Suppressor macrophage treated with lipopolysaccharide for 4 hours (primary cell): ENCODE measurements at regions not wholly inside any gene's neighbourhood (a gene's known extent, or its start where the extent isn't known, plus 50 kb on each side); places are given as distances from the start of the nearest gene placed in this dataset.

Experiments
- DNase-seq: peaks from one replicate; pipeline ENCODE4 v3.0.0-alpha.2; 2020

GRCh38 chr5:167965710-167966109 is 325.7 kb upstream of the WWC1 start:
- no peak for DNase-seq

DNA sequence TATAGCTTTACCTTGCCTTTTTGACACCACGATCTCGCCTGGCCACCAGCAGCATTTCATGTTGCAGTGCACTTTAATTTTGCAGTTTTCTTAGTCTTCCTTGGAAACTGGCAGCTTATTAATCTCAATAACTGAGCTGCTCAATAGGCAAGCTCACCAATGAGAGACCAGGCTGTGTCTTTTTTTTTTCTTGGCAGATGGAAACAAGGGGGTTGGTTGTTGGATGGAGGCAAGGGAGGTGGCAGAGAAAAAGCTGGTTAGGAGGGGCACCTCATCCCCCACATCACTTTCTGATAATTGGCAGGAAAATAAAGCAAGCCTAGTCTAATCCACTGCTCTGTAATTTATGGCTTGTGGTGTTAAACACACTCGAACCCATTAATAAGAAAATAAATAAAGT is 324.5 kb upstream of the WWC1 start:
- DNase-seq: no peak

GRCh38 chr5:167967494-167968177 is 323.8 kb upstream of the WWC1 start:
- no peak for DNase-seq

- DNase-seq: no peak
These were observed 322.6 kb upstream of the WWC1 start for GRCh38 chr5:167968837-167969236.

DNA sequence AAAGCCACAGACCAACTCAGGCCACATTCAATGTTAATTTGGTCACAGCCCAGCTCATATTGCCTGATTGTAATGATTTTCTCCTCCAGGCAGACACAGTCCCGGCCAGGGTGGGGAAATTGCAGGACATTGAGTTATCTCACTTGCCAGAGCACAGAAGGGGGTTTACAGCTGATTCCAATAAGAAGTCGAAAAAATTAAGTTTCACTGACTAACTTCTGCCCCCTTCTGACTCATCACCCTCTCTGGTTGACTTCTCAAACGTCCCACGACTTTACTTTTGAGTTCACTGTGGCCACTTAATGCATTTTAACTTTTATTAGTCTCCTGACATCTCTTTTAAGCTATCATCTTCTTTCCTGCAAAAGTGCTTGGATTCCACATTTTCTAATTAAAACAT is 321.4 kb upstream of the WWC1 start:
- DNase-seq: no peak

- no peak for DNase-seq
These were observed 319.7 kb upstream of the WWC1 start for GRCh38 chr5:167971706-167972105.

DNA sequence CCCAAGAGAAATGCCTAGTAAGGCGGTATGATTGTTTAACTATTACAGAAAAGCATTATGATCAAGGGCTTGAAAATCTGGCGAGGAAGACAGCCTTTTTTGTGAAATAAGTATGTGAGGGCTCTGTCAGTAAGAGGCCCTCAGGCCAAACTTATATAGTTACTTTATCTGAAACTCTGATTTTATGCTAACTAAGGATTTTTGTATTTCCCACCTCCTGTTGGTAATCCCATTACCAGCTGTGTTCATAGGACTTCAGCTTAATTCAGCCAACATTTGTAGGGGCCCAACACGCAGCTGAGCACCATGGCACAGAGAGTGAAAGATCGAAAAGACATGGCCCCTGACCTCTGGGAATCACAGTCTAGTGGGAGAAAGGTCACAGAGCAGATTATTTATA is 318.3 kb upstream of the WWC1 start:
- no peak for DNase-seq

DNA sequence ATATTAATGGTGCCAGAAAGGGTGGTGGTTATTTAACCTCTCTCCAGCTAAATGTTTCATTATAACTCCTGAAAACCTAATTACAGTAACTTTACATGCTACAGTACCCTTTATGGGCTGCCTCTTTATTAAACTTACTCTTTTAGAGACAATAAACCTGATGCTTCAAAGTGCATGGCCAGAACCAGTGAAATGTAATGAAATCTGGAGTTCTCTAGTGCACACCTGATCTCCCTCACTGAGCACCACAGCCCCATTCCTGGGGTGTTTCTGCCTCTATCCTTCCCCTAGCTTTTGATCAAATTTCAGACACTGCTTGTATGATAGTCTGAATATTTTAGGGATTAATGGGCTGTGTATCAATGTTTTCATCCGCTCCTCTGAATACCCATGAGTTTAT is 306.5 kb upstream of the WWC1 start:
- DNase-seq: no peak

GRCh38 chr5:167985373-167985772 is 306.1 kb upstream of the WWC1 start:
- no peak for DNase-seq

DNA sequence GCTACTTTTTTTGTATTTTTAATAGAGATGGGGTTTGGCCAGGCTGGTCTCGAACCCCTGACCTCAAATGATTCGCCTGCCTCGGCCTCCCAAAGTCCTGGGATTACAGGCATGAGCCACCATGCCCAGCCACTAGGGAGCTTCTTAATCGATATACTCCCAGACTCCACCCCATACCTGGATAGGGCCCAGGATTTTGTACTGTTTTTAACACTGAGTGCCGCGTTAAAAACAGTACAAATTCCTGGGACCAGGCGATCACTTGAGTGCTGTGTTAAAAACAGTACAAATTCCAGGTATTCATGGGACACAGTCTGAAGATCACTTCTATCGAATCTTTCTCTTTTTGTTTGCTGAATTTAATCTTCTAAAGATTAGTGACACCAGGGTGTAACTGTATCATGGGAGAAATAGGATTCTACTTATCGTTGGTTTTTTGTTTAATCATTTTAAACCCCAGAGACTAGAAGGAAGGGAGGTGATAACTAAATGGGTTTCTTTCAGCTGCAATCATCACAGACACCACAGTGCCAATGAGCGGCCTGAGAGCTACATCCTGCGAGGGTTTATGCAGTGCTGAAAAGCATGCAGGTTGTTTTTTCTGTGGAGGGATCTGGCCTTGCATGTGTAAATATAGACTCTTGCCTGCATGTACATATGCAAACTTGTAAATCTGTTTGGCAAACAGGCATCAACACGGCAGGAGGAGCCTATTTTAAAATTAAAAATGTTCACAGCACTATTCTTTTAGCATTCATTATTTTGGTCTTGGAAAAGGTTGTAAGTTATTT is 303.8 kb upstream of the WWC1 start:
- no peak for DNase-seq

- DNase-seq: no peak
These were observed 298.6 kb upstream of the WWC1 start for GRCh38 chr5:167992868-167993267.

DNA sequence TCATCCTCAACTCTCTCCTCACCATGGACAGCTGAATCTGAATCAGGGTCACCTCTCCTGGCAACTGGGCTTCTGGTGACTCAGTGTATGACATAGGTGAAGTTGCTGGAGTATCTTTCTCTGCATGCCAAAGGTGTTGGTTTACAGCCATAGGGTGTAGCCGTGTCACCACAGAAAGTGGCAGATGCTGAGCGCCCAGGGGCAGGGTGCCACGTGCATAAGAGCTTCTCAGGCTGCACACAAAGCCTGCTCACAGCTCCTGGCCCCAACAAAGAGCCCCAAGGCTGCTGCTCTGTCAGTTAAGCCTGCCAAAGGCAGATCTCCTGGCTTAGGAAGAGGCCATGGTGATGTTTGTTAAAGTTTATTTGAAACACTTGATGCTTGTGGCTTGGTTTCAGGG is 297.7 kb upstream of the WWC1 start:
- DNase-seq: no peak

DNA sequence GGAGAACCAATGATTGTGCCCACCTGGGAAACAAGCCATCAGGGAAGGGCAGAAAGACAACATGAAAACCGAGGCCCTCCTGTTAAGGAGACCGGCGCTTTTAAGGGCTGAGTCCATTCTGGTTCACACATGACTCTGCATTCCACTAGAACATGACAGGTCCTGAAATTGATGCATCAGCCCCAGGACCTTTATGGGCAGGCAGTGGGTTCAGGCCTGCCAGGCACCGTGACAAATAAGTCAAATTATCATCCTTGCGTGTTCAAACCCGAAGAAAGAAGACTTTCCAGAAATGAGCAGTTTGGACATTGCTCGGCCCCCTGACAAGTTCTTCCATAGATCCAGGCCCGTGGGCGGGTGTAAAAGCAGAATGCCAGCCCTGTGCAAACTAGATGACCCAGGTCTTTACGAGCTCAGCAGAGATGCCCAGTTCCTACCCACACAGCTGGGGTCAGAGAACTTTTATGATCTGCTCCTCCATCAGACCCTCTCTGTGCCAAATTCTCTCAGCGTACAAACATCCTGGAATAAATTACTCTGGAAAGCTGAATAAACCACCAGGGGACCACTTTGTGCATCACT is 295.5 kb upstream of the WWC1 start:
- DNase-seq: no peak

- no peak for DNase-seq
These were observed 293.2 kb upstream of the WWC1 start for GRCh38 chr5:167998148-167998767.

- DNase-seq: no peak
These were observed 292.3 kb upstream of the WWC1 start for GRCh38 chr5:167999182-167999581.

- no peak for DNase-seq
These were observed 290.1 kb upstream of the WWC1 start for GRCh38 chr5:168001318-168001717.

DNA sequence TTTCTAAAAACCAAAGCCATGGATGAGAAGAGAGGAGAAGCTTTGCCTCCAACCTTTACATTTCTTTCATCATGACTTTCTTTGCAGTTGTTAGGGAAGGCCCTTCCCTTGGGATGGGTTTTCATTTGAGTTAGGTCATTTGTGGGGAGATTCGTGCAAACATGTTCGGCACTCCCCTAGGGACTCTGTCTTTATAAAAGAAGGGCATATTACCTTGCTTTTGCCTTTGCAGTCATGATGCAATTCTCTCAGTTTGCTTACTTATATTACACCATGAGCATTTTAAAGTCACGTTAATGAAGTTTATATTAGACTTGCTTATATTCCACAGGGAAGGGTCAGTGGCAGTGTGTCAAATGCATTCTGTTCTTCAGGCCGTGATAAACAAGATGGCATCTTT is 289.3 kb upstream of the WWC1 start:
- DNase-seq: no peak

DNA sequence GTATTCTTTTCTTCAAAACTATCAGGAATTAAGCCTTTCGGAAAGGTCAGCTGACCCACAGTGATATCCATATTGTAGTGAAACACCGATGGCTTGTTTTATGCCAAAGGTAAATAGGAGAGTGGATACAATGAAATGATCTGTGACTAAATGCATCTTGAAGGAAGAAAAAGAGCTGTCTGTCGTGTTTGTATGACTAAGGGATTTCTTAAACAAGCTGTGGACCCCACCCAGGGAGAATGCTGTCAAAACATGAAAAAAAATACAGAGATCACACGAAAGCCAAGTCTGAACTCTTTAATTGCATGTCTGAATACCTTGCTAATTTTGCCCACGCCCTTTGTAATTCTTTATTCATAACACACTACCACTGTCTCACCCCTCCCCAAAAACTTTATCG is 286.4 kb upstream of the WWC1 start:
- no peak for DNase-seq

DNA sequence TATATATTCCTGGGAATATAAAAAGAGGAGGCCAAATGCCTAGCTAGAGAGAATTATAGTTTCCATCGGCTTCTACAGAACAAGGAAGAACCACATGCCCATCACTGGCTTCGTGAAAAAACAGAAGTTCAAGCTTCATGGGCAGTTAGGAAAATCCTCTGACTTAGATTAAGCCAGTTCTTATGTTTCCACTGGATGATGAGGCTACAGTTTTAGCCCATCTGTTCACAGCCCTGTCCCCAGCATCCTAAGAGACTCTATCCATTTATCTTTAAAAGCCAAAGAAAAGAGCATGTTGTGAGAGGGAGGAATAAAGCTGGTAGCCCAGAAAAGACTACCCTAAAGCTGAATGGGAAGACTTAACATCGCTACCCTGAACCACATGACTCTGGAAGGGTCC is 285.5 kb upstream of the WWC1 start:
- no peak for DNase-seq

GRCh38 chr5:168006456-168007130 is 284.9 kb upstream of the WWC1 start:
- no peak for DNase-seq

- no peak for DNase-seq
These were observed 284.2 kb upstream of the WWC1 start for GRCh38 chr5:168007286-168007685.

DNA sequence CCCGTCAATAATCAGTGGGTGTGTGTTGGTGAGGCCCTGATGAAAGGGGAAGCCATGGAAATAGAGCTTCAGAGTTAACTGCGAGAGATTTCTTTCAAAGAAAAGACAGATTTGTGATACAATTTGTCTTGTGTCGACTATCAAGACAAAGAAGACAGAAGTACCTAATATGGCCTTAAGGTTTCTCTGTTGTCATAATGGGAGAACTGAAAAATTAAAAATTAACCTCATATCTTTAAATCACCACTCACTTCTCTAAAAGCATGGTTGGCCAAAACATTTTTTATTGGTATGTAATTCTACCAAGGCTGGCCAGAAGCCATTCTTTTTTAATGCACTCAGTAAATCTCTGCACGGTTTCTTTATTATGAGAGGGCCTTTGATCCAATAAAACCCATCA is 282.9 kb upstream of the WWC1 start:
- no peak for DNase-seq

- DNase-seq: no peak
These were observed 280.3 kb upstream of the WWC1 start for GRCh38 chr5:168011096-168011495.
